Calu3 (cell line): ENCODE measurements at regions not wholly inside any gene's neighbourhood (a gene's known extent, or its start where the extent isn't known, plus 50 kb on each side); places are given as distances from the start of the nearest gene placed in this dataset.

Experiments
- BruUV-seq: library from RNA; stranded (reverse); fragments of 400-500 nt; replicated peaks from 2 replicates; lab custom pipeline; 2021; lab: Mats Ljungman, UMichigan
- CTCF ChIA-PET: fragments of 300-600 bp; sonication (Branson Sonifier 250); formaldehyde crosslinking; loops from one replicate; lab custom pipeline; 2022; ENCODE audit warnings: antibody characterized with exemption; lab: Charles Lee
- DNase-seq: peaks from one replicate; pipeline ENCODE4 v3.0.0; 2022
- H3K27ac Mint-ChIP-seq: one replicate; pipeline ENCODE4 v1.8.0; 2022; ENCODE audit warnings: mixed read lengths; ENCODE audit not compliant: unreplicated experiment
- H3K27me3 Mint-ChIP-seq: one replicate; pipeline ENCODE4 v1.8.0; 2022; ENCODE audit warnings: mixed read lengths; ENCODE audit not compliant: unreplicated experiment
- H3K36me3 Mint-ChIP-seq: one replicate; pipeline ENCODE4 v1.8.0; 2022; ENCODE audit warnings: mild to moderate bottlenecking, moderate library complexity, mixed read lengths; ENCODE audit not compliant: insufficient read depth, unreplicated experiment
- H3K4me1 Mint-ChIP-seq: one replicate; pipeline ENCODE4 v1.8.0; 2022; ENCODE audit warnings: mild to moderate bottlenecking, low read depth, mixed read lengths; ENCODE audit not compliant: unreplicated experiment
- H3K4me3 Mint-ChIP-seq: one replicate; pipeline ENCODE4 v1.8.0; 2022; ENCODE audit warnings: mild to moderate bottlenecking, low read depth, moderate library complexity, mixed read lengths; ENCODE audit not compliant: unreplicated experiment
- H3K9me3 Mint-ChIP-seq: one replicate; pipeline ENCODE4 v1.8.0; 2022; ENCODE audit warnings: low read depth, mixed read lengths; ENCODE audit not compliant: unreplicated experiment
- CTCF ChIP-seq: fragments of 200-600 bp; IDR thresholded peaks from one replicate; pipeline ENCODE4 v1.8.0; 2022; ENCODE audit warnings: antibody characterized with exemption; ENCODE audit not compliant: unreplicated experiment
- intact Hi-C: fragments of 100-400 bp; cut with micrococcal nuclease; formaldehyde crosslinking; loops from one replicate; pipeline ENCODE4 v1.10.0; 2022; ENCODE audit not compliant: unreplicated experiment

GRCh38 chr13:66128201-66128600, 1101.9 kb downstream of the PCDH9 start:
- H3K9me3 Mint-ChIP-seq: no peaks in the 10 kb centered on the region
- no peaks in the 10 kb centered on the region for H3K27me3 Mint-ChIP-seq
- H3K4me3 Mint-ChIP-seq: no peak overlapping the region
- intact Hi-C loops: no loop called here
- H3K4me1 Mint-ChIP-seq: no peaks in the 10 kb centered on the region
- no peak for TF ChIP-seq CTCF
- DNase-seq: no peak
- BruUV-seq: no TSS peak
- CTCF ChIA-PET: no interaction called here
- H3K27ac Mint-ChIP-seq: no peak overlapping the region
- H3K36me3 Mint-ChIP-seq: no peaks in the 10 kb centered on the region

GRCh38 chr13:66117563-66117962, 1112.6 kb downstream of the PCDH9 start:
- no peak for DNase-seq
- Mint-ChIP-seq H3K27me3 (no peaks in the 10 kb centered on the region), H3K9me3 (no peaks in the 10 kb centered on the region), H3K27ac (no peak overlapping the region), H3K4me1 (no peaks in the 10 kb centered on the region), H3K36me3 (no peaks in the 10 kb centered on the region), H3K4me3 (no peak overlapping the region)
- no peak for TF ChIP-seq CTCF
- intact Hi-C loops: no loop called here
- no TSS peak for BruUV-seq
- CTCF ChIA-PET: no interaction called here

- no peak for TF ChIP-seq CTCF
- DNase-seq: no peak
- Mint-ChIP-seq H3K4me1 (no peaks in the 10 kb centered on the region), H3K36me3 (no peaks in the 10 kb centered on the region), H3K27ac (no peak overlapping the region), H3K9me3 (no peaks in the 10 kb centered on the region), H3K27me3 (no peaks in the 10 kb centered on the region), H3K4me3 (no peak overlapping the region)
- CTCF ChIA-PET: no interaction called here
- no TSS peak for BruUV-seq
- intact Hi-C loops: no loop called here
These were observed 1116.1 kb downstream of the PCDH9 start for GRCh38 chr13:66113882-66114526.

GRCh38 chr13:66111628-66112027, 1118.5 kb downstream of the PCDH9 start:
- BruUV-seq: no TSS peak
- no peaks in the 10 kb centered on the region for H3K36me3 Mint-ChIP-seq
- intact Hi-C loops: no loop called here
- CTCF ChIA-PET: no interaction called here
- DNase-seq: no peak
- no peak overlapping the region for H3K27ac Mint-ChIP-seq
- no peaks in the 10 kb centered on the region for H3K9me3 Mint-ChIP-seq
- no peak overlapping the region for H3K4me3 Mint-ChIP-seq
- H3K27me3 Mint-ChIP-seq: no peaks in the 10 kb centered on the region
- no peak for TF ChIP-seq CTCF
- H3K4me1 Mint-ChIP-seq: no peaks in the 10 kb centered on the region
